ENCODE measurements at regions not wholly inside any gene's neighbourhood (a gene's known extent, or its start where the extent isn't known, plus 50 kb on each side); places are given as distances from the start of the nearest gene placed in this dataset.

DNA sequence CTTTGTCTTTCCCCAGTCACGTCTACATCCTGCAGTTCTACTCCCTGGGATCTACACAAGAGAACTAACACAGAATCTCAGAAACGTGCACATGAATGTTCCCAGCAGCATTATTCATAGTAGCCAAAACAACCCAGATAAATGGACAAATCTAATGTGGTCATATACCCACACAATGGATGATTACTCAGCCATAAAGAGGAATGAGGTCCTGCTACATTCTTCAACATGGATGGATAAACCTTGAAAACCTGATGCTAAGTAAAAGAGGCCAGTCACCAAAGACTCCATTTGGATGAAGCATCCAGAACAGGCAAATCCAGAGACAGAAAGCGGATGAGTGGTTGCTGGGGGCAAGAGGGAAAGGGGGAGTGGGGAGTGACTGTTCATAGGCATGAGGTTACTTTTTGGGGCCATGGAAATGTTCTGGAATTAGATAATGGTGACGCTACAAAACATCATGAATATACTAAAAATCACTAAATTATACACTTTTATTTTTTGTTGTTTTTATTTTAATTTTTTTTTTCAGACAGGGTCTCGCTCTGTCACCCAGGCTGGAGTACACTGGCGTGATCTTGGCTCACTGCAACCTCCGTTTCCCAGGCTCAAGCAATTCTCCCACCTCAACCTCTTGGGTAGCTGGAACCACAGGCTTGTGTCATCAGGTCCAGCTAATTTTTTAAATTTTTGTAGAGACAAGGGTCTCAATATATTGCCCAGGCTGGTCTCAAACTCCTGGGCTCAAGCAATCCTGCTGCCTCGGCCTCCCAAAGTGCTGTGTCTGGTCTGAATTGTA lies 50.8 kb upstream of the DSN1 start:
- Mint-ChIP-seq H3K4me1 (ENCODE audit: low read depth, unreplicated experiment) (no peaks in the 10 kb centered on the region), H3K36me3 (ENCODE audit: low read depth, unreplicated experiment) (peaks cover 19% of the 10 kb centered on the region), H3K9me3 (ENCODE audit: unreplicated experiment) (no peaks in the 10 kb centered on the region), H3K27ac (ENCODE audit: unreplicated experiment) (no peak overlapping the region), H3K4me3 (ENCODE audit: unreplicated experiment) (no peak overlapping the region), H3K27me3 (ENCODE audit: low read depth, unreplicated experiment) (no peaks in the 10 kb centered on the region)
- H3K79me2 ChIP-seq (ENCODE audit: insufficient read depth, low read length): peaks cover 15% of the 10 kb centered on the region
- no peak overlapping the region for H3K4me3 ChIP-seq (ENCODE audit: insufficient read depth, low read depth, low read length)
- peak overlapping the region; percentile 19 for H3K4me2 ChIP-seq (ENCODE audit: low read length)
- peaks cover 6% of the 10 kb centered on the region for H3K4me1 ChIP-seq (ENCODE audit: insufficient read depth, low read length)
- H3K9me3 ChIP-seq (ENCODE audit: insufficient read depth, low read depth, low read length): no peaks in the 10 kb centered on the region
- H2AFZ ChIP-seq (ENCODE audit: low read depth, low read length): no peak overlapping the region
- peak overlapping the region; percentile 31 for H3K9ac ChIP-seq (ENCODE audit: low read length)
- DNase-seq (ENCODE audit: low read depth) (peak; percentile 51), FAIRE-seq (no peak)
- H4K20me1 ChIP-seq (ENCODE audit: insufficient read depth, low read length): peaks cover 13% of the 10 kb centered on the region
- peak overlapping the region; percentile 37 for H3K27ac ChIP-seq (ENCODE audit: low read depth, low read length)
- TF ChIP-seq, protein P1, sequence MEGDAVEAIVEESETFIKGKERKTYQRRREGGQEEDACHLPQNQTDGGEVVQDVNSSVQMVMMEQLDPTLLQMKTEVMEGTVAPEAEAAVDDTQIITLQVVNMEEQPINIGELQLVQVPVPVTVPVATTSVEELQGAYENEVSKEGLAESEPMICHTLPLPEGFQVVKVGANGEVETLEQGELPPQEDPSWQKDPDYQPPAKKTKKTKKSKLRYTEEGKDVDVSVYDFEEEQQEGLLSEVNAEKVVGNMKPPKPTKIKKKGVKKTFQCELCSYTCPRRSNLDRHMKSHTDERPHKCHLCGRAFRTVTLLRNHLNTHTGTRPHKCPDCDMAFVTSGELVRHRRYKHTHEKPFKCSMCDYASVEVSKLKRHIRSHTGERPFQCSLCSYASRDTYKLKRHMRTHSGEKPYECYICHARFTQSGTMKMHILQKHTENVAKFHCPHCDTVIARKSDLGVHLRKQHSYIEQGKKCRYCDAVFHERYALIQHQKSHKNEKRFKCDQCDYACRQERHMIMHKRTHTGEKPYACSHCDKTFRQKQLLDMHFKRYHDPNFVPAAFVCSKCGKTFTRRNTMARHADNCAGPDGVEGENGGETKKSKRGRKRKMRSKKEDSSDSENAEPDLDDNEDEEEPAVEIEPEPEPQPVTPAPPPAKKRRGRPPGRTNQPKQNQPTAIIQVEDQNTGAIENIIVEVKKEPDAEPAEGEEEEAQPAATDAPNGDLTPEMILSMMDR (IDR thresholded peaks at IDR 0.05; ENCODE audit: insufficient read depth, low read depth, low read length): no peak
- TF ChIP-seq EZH2 (IDR thresholded peaks at IDR 0.05; ENCODE audit: insufficient read depth, low read length): no peak
- no peaks in the 10 kb centered on the region for H3K27me3 ChIP-seq (ENCODE audit: insufficient read depth, low read length)
- H3K36me3 ChIP-seq (ENCODE audit: insufficient read depth, low read length): peaks cover 20% of the 10 kb centered on the region

GRCh38 chr20:36825385-36826104 lies 50.4 kb upstream of the TLDC2 start:
- Histone ChIP-seq H2AFZ (ENCODE audit: low read depth, low read length) (no peak overlapping the region), H3K9me3 (ENCODE audit: insufficient read depth, low read depth, low read length) (no peaks in the 10 kb centered on the region), H3K4me1 (ENCODE audit: insufficient read depth, low read length) (peaks cover 6% of the 10 kb centered on the region), H3K79me2 (ENCODE audit: insufficient read depth, low read length) (peaks cover 15% of the 10 kb centered on the region), H4K20me1 (ENCODE audit: insufficient read depth, low read length) (peaks cover 9% of the 10 kb centered on the region), H3K27ac (ENCODE audit: low read depth, low read length) (no peak overlapping the region), H3K27me3 (ENCODE audit: insufficient read depth, low read length) (no peaks in the 10 kb centered on the region), H3K4me2 (ENCODE audit: low read length) (no peak overlapping the region), H3K4me3 (ENCODE audit: insufficient read depth, low read depth, low read length) (no peak overlapping the region), H3K36me3 (ENCODE audit: insufficient read depth, low read length) (peaks cover 19% of the 10 kb centered on the region), H3K9ac (ENCODE audit: low read length) (no peak overlapping the region)
- no peak for TF ChIP-seq EZH2 (IDR thresholded peaks at IDR 0.05; ENCODE audit: insufficient read depth, low read length)
- TF ChIP-seq, protein P1 (IDR thresholded peaks at IDR 0.05; ENCODE audit: insufficient read depth, low read depth, low read length): no peak
- peaks cover 14% of the 10 kb centered on the region for H3K36me3 Mint-ChIP-seq (ENCODE audit: low read depth, unreplicated experiment)
- H3K4me3 Mint-ChIP-seq (ENCODE audit: unreplicated experiment): no peak overlapping the region
- H3K27ac Mint-ChIP-seq (ENCODE audit: unreplicated experiment): no peak overlapping the region
- DNase-seq (ENCODE audit: low read depth): no peak
- H3K27me3 Mint-ChIP-seq (ENCODE audit: low read depth, unreplicated experiment): no peaks in the 10 kb centered on the region
- no peaks in the 10 kb centered on the region for H3K9me3 Mint-ChIP-seq (ENCODE audit: unreplicated experiment)
- no peaks in the 10 kb centered on the region for H3K4me1 Mint-ChIP-seq (ENCODE audit: low read depth, unreplicated experiment)
- no peak for FAIRE-seq
